Osteoblast (primary cell): ENCODE measurements at regions not wholly inside any gene's neighbourhood (a gene's known extent, or its start where the extent isn't known, plus 50 kb on each side); places are given as distances from the start of the nearest gene placed in this dataset.

ENCODE experiments used
- DNase-seq: peaks from one replicate; pipeline ENCODE4 v3.0.0; 2011; ENCODE audit warnings: low spot score, mixed read lengths; ENCODE audit not compliant: insufficient read length; ENCODE audit errors: missing footprints
- H2AFZ ChIP-seq: 2 replicates; pipeline ENCODE4 v1.6.0; 2011; ENCODE audit warnings: mild to moderate bottlenecking, low read length
- H3K27ac ChIP-seq: 2 replicates; pipeline ENCODE4 v1.5.1; 2011; ENCODE audit warnings: mild to moderate bottlenecking, low read depth, low read length, moderate library complexity
- H3K27me3 ChIP-seq: 2 replicates; pipeline ENCODE4 v1.6.0; 2012; ENCODE audit warnings: mild to moderate bottlenecking, control low read depth, inconsistent platforms, low read length, moderate library complexity; ENCODE audit not compliant: insufficient read depth
- H3K36me3 ChIP-seq: 2 replicates; pipeline ENCODE4 v1.5.1; 2011; ENCODE audit warnings: mild to moderate bottlenecking, low read length, control low read depth, moderate library complexity; ENCODE audit not compliant: insufficient read depth
- H3K4me1 ChIP-seq: 2 replicates; pipeline ENCODE4 v1.5.1; 2011; ENCODE audit warnings: mild to moderate bottlenecking, low read length, control low read depth, moderate library complexity; ENCODE audit not compliant: insufficient read depth
- H3K4me2 ChIP-seq: 2 replicates; pipeline ENCODE4 v1.6.0; 2011; ENCODE audit warnings: mild to moderate bottlenecking, low read length; ENCODE audit not compliant: insufficient read depth
- H3K4me3 ChIP-seq: fragments of 200-600 bp; sonication (generic); 3 replicates; pipeline ENCODE4 v1.5.1; 2012; ENCODE audit warnings: mild to moderate bottlenecking, low read length, inconsistent platforms; ENCODE audit not compliant: insufficient read depth
- H3K79me2 ChIP-seq: 2 replicates; pipeline ENCODE4 v1.6.0; 2012; ENCODE audit warnings: mild to moderate bottlenecking, low read length, control low read depth, inconsistent platforms; ENCODE audit not compliant: insufficient read depth
- H3K9me3 ChIP-seq: 2 replicates; pipeline ENCODE4 v1.5.1; 2011; ENCODE audit warnings: low read depth, low read length, control low read depth
- H4K20me1 ChIP-seq: 2 replicates; pipeline ENCODE4 v1.6.0; 2012; ENCODE audit warnings: mild to moderate bottlenecking, low read length, control low read depth; ENCODE audit not compliant: insufficient read depth
- TF ChIP-seq, protein P1 (sequence below): IDR thresholded peaks from 2 replicates; pipeline ENCODE4 v1.5.1; 2011; ENCODE audit warnings: mild to moderate bottlenecking, low read depth, low read length, moderate library complexity; ENCODE audit errors: extremely low read depth

DNA sequence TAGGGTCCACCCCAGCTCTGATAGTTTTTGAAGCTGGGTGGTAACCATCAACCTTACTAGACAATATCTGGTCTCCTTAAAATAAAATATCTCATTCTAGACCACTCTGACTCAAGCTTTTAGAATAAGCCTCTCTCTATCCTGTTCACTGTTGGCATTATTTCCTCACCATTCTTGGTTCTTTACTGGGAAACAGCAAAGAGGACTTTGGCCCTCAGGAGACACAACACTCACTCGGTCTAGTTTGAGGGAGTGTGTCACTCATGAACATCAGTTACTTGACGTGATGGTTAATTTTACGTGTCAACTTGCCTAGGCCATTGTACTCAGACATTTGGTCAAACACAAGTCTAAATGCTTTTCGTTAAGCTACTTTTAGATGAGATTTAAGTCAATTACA is 110.6 kb downstream of the FAM76B start:
- Histone ChIP-seq H3K27ac (no peak overlapping the region), H3K27me3 (no peaks in the 10 kb centered on the region), H3K36me3 (no peaks in the 10 kb centered on the region), H4K20me1 (no peaks in the 10 kb centered on the region), H3K79me2 (no peaks in the 10 kb centered on the region), H3K4me3 (no peak overlapping the region), H3K9me3 (no peaks in the 10 kb centered on the region), H3K4me2 (no peak overlapping the region), H2AFZ (no peak overlapping the region), H3K4me1 (peaks cover 11% of the 10 kb centered on the region)
- TF ChIP-seq, protein P1, sequence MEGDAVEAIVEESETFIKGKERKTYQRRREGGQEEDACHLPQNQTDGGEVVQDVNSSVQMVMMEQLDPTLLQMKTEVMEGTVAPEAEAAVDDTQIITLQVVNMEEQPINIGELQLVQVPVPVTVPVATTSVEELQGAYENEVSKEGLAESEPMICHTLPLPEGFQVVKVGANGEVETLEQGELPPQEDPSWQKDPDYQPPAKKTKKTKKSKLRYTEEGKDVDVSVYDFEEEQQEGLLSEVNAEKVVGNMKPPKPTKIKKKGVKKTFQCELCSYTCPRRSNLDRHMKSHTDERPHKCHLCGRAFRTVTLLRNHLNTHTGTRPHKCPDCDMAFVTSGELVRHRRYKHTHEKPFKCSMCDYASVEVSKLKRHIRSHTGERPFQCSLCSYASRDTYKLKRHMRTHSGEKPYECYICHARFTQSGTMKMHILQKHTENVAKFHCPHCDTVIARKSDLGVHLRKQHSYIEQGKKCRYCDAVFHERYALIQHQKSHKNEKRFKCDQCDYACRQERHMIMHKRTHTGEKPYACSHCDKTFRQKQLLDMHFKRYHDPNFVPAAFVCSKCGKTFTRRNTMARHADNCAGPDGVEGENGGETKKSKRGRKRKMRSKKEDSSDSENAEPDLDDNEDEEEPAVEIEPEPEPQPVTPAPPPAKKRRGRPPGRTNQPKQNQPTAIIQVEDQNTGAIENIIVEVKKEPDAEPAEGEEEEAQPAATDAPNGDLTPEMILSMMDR = no peak
- DNase-seq = no peak

DNA sequence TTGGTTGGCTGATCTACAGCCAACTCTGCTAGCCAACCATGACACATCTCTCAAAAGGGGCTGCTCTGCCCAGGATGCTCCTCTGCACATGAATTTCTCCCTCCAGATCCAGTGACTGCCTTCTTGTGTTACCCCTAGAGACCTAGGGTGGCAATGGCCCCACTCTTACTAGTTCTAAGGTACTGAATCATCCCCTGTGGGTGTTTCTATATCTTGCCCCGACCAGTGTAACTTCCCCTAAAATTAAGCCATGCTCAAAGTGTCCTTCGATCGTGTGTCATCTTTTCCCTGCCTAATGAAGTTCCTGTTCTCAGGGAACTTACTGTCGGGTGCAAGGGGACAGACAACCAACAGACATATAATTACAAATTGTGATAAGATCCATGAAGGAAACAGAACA is 113.3 kb downstream of the FAM76B start:
- H3K9me3 ChIP-seq = no peaks in the 10 kb centered on the region
- H2AFZ ChIP-seq = no peak overlapping the region
- H3K79me2 ChIP-seq = no peaks in the 10 kb centered on the region
- no peak for DNase-seq
- H3K27ac ChIP-seq = no peak overlapping the region
- H3K4me2 ChIP-seq = no peak overlapping the region
- no peaks in the 10 kb centered on the region for H4K20me1 ChIP-seq
- TF ChIP-seq, protein P1 = no peak
- H3K27me3 ChIP-seq = no peaks in the 10 kb centered on the region
- H3K4me3 ChIP-seq = no peak overlapping the region
- H3K4me1 ChIP-seq = peaks cover 9% of the 10 kb centered on the region
- no peaks in the 10 kb centered on the region for H3K36me3 ChIP-seq

DNA sequence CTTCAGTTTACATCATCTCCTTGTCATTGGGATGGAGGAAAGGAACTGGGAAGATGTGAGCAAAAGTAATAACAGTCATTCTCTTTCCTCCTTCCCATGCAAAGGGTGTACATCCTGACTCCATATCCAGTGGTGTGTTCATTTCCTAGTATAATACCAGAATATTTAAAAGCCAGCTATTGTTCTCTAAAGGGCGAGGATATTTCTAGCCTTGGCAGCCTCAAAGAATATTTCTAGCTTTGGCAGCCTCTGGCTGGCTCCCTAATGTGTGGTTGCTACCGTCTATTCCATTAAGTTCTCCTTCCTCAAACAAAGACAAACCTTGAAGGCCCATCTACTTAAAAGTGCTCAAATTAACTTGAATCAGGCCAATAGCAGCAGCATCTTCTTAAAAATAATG is 114.0 kb downstream of the FAM76B start:
- Histone ChIP-seq H3K27me3 (no peaks in the 10 kb centered on the region), H3K9me3 (no peaks in the 10 kb centered on the region), H3K4me3 (no peak overlapping the region), H4K20me1 (no peaks in the 10 kb centered on the region), H3K4me1 (peaks cover 4% of the 10 kb centered on the region), H3K4me2 (no peak overlapping the region), H2AFZ (no peak overlapping the region), H3K79me2 (no peaks in the 10 kb centered on the region), H3K36me3 (no peaks in the 10 kb centered on the region), H3K27ac (no peak overlapping the region)
- TF ChIP-seq, protein P1 = no peak
- no peak for DNase-seq

DNA sequence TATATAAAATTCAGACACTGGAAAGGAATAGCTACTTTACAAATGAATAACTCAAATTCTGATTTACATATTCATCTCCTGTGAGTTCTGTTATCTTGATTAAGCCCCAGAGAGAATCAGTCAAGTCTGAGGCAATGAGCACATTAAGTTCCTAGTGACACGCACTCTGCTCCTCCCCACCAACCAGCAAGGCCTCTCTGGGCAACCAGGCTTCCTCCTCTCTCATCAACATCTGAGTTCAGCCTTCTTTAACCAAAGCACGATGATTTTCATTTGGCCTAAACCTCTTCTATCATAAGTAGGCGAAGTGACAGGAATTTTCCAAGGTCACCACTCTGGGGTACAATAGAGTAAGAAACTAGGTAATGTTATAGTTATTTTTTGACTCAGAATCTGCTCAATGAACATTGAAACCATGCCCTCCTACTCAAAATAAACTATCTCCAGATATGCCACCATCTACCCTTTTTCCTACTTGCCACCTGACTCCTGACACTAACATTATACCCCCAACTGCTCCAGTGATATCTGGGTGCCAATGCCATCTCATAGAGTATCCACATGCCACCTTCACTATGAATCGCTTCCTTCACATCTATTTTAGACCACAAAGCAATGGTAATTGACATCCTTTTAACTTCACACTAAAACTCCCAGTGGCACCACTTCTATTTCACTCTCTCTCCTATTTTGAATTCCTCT is 114.8 kb downstream of the FAM76B start:
- no peak overlapping the region for H2AFZ ChIP-seq
- TF ChIP-seq, protein P1 = no peak
- no peaks in the 10 kb centered on the region for H3K79me2 ChIP-seq
- H3K36me3 ChIP-seq = no peaks in the 10 kb centered on the region
- H3K4me1 ChIP-seq = no peaks in the 10 kb centered on the region
- H3K4me3 ChIP-seq = no peak overlapping the region
- H3K9me3 ChIP-seq = no peaks in the 10 kb centered on the region
- no peak overlapping the region for H3K4me2 ChIP-seq
- H3K27me3 ChIP-seq = no peaks in the 10 kb centered on the region
- H4K20me1 ChIP-seq = no peaks in the 10 kb centered on the region
- DNase-seq = no peak
- H3K27ac ChIP-seq = no peak overlapping the region
